CD4-positive, alpha-beta T cell treated with Interleukin-12 subunit alpha and Interleukin-12 subunit beta, for 1 hour (primary cell): ENCODE measurements at regions not wholly inside any gene's neighbourhood (a gene's known extent, or its start where the extent isn't known, plus 50 kb on each side); places are given as distances from the start of the nearest gene placed in this dataset.

Experiments used
- DNase-seq: peaks from one replicate; pipeline ENCODE4 v3.0.0-alpha.2; 2020

DNA sequence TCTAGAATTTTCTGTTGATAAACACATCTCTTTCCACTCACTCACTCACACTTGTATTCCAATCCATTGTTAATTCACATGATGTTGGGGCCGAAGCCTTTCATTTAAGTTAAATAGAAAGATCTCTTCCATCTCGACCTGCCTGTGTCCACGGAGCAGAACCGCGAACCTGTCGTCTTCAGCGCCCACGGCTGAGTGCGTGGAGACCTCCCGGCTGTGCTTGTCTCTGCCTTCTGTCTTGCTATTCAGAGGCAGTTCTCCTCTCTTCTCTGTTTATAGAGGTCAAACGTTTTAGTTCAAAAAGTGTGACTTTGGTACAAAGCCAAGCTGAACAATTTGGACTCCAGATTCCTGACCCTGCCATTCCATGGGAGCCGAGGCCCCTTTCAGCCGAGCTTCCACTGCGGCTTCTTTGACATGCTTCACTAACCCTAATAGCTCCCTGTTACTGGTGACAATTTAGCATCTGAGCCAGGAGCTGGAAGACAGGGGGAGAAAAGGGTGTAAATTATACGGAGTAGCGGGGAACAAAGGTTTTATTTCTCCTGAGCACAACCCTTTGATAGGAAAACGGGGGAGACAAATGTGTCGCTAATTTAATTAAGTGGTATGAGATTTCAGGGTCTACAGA is 314.4 kb upstream of the IRX4 start:
- DNase-seq: no peak

DNA sequence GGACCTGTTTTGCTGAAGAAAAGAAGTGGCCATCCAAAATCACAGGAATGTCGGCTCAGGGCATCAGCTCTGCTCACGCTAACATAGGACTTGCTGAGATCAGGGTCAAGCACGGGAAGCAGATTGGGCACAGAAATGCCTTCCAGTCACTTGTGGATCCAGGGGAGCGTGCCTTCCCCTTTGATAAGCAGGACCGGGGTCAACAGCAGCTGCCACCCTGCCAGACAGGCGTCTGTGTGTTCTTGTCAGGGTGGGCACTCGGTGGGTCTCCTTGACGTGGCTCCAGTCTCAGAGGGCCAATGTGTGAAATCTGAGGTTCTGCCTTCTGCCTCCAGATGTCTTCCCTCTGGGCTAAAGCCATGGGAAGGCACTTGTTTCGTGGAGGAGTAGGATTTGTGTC is 313.7 kb upstream of the IRX4 start:
- no peak for DNase-seq

DNA sequence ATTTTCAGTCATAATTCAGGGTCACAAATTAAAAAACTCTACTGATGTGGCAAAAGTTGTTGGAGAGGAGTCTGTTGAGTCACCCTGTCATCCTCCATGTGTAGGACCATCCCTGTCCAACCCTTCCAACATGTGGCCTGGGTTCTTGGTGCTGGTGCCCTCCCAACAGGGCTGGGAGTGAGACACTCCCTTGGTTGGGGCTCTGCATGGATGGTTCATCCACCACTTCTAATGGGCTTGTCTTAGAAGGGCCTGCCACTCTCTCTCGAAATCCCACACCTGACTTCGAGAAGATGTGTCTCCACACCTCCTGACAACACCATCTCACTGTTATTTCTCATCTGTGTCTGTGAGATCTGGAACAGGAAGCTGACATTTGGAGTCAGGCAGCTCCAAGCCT is 312.2 kb upstream of the IRX4 start:
- no peak for DNase-seq

DNA sequence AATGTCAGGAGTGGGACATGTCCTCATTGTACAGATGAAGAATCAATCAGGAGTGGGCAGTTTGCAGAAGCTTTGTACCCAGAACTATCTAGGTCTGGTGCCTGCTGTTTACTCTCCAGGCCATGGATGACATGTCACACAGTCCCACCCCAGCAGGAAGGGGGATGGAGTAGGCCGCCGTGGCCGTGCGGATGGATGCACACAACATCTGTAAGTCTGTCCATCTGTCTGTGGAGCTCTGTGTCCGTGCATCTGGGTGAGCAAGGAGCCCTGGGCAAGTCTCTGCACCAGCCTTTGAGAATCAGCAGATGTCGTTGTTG is 311.5 kb upstream of the IRX4 start:
- no peak for DNase-seq

DNA sequence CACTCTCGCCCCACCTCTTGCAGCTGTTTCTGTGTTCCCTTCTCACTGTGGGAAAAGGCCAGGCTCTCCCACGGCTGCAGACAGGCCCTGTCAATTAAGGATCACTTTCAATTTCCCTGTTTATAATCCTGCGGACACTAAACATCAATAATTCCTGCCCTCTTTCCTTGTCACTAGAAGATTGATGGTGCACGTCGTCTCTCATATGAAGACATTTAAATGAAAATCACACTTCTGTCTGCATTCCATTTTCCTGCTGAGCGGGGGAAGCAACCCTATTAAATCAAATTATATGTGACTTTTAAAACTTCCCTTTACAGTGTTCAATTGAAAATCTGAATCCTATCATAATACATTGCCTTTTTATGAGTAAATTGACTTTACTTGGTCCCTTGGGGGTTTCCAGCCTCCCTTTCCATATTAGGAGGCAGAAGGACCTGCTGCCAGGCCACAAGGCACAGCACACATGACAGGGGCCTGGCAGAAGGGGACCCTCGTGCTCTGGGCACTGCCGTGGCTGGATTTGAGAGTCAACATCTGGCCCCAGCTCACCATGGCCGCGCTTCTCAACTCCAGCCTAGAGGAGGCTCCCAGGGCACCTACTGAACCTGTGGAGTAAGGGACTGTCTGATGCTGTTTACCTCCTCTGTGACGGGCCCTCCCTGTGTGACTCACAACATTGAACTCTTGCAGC is 311.0 kb upstream of the IRX4 start:
- DNase-seq: no peak

DNA sequence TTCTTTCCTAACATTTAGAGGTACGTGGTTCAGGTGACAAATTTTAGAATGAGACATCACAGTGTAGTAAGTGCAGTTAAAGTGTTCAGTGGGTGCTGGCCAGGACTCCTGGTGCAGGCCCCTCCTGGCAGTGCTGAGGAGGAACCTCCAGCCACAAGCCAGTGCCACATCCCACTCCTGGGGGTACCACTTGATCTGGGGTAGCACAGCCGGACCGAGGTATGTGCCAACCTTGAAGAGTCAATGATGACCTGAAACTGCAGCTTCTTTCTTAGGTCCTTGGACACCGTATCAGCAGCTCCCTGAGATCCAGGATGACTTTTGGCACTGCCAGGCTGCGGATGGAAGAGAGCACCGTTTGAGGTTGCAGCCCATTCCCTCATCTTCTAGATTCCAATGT is 310.4 kb upstream of the IRX4 start:
- no peak for DNase-seq

DNA sequence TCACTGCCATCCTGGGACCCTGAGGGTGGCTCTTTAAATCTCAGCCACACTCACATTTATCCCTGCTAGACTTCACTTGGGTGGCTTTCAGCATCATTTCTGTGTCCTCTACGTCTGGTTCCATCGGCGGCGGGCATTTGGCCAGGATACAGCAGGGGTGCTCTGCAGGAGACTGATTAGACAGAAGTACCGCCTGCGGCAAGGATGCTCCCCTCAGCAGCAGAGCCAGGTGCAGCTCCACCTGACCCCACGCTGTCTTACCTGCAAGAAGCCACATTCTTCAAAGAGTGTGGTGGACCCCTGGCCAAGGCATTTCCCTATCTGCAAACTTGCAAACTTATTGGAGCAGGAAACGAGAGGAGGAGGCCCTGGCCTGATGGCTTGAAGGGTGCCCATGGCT is 309.8 kb upstream of the IRX4 start:
- no peak for DNase-seq

DNA sequence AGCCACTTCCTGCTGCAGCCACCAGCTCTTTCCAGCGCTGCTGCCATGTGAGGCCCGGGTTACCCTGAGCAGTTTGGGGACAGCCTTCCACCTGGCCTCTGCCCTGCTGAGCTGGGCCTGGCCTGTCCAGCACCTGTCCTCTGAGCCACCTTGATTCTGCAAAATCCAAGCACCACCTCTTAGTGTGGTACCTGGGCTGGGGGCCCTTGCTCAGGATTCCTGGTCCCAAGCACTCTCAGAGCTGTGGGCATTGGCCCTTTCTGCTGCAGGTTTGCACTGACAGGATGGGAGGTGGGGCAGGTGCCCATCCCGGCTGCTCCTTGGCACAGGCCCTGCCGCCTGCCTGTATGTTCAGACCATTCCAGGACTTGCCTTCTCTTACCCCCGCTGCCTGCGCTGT is 309.2 kb upstream of the IRX4 start:
- DNase-seq: no peak

DNA sequence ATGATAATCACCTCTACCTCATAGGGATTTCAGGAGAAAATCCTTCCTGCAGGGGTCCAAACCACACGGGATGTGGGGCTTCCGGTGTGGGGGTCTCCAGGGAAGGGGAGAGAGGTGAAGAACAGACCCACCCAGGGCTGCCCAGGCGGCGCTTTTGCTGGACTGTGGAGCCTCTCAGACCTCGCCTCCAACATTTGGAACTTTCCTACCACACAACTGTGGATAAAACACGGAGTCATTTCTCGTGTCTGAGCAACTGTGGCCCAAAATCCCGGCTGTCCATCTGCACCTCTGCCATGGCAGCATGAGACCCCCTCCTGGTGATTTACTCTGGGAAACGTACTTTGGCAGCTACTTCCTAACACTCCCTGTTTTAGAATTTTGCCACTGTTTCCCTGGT is 307.8 kb upstream of the IRX4 start:
- no peak for DNase-seq

DNA sequence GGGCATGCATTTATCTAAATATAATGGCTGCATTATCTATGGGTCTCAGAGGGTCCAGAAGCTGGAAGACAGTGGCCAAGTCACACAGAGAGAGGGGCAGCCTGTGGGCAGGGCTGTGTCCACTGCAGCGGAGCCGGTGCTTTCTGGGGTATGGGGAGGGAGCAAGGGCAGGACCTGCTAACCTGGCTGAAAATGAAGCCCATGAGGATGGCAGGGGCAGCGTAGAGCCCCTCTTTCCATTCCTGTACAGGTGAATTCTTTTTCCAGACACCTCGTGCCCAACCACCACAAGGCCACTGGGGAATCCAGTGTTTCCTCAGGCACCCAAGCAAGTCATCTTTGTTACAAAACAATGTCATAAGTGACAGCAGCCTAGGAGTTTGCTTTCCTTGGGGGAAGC is 305.9 kb upstream of the IRX4 start:
- DNase-seq: no peak

DNA sequence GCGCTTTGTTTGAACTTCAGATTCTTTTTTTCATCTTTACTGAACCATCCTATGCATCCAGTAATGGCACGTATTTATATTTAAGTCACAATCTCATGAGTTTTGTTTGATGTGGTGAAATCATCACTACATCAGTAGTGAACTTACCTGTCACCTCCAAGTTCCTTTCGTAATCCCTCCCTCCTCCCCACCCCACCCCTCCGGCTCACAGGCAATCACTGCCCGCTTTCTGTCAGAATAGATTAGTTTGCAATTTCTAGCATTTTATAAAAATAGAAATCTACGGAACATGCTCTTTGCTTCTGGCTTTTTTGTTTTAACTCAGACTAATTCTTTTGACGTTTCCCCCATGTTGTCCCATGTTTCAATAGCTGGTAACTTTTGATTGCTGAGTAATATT is 305.4 kb upstream of the IRX4 start:
- no peak for DNase-seq

DNA sequence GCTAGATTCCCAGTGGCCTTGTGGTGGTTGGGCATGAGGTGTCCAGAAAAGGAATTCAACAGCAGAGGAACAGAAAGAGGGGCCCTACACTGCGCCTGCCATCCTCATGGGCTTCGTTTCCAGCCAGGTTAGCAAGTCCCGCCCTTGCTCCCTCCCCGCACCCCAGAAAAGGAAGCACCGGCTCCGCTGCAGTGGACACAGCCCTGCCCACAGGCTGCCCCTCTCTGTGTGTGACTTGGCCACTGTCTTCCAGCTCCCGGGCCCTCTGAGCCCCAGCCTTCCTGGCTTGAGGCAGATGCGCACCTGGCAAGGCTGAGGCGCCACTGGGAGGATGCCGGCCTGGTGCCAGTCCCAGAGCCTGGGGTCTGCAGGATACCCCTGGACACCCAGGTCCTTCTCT is 305.0 kb upstream of the IRX4 start:
- DNase-seq: no peak

DNA sequence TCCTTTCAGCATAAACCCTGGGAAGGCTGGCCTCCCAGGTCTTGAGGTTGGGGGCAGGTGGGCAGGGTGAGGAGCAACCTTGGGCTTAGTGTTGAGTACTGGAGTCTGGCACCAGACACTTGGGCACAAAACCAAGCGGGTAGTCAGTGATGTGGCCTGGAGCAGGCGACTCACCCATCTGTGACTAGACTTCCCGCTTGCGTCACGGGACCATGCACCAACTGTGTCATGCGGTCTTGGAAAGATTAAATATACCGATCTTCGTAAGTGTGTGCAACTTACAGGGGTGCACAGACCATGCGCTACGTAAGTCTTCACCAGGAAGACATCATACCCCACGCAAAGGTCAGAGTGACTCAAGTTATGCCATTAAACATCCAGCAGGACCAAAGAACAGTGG is 304.4 kb upstream of the IRX4 start:
- DNase-seq: no peak

DNA sequence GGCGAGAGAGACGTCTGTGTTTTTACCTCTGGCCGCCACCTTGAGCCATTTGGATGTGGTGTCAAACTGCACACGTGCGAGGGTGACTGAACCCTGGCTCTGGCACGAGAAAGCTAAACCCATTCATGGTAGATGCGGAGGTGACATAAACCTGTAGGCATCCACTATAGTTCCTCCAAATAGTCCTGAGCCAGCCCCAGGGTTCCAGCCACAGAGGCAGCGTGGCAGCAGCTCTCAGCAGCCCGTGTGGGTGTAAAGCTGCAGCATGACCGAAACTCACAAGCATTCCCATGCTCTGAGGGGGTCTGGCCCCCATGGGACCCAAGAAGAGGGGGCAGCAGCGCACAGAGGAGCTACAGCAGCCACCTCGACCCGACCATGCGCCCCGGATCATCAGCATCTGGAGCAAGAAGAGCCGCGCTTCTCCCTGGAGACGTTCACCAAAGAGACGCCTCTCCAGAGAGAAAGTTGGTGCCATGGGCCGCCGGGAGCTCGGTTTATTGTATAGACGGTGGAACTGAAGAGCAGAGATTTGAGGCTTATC is 303.8 kb upstream of the IRX4 start:
- DNase-seq: no peak

DNA sequence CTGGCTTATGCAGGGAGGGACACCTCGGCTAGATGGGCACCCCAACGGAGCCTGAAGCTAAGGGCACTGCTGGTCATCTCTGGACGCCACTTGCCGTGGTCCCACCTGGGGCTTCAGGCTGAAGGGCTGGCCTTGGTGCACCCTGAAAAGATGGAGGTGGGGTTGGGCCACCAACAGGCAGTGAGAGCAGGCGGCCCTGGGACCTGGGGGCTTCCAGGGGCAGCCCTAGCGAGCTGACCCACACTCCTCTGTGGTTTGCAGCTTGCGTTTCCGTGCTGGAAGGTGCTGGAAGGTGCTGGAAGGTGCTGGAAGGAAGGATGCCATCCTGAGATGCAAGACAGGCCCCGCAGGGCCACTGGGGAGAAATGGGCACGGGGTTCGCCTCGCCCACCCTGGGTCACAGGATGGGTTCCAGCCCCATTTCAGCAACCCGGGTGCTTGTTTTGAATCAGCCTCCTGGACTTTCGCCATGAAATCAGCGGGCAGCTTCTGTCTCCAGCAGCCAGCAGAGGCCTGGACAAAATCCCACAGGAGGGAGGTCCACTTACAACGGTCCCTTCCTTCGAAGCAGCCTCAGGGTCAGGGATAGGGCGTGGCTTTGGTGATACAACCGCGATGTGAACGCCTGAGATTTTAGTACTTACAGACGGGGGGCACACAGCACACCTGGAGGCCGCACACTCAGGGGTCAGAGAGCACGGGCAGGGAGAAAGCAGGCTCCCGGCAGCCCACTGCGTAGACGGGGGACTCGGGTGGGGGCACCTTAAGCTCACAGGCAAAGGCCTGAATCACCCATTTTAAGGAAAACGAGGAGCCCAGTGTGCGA is 303.1 kb upstream of the IRX4 start:
- DNase-seq: no peak

DNA sequence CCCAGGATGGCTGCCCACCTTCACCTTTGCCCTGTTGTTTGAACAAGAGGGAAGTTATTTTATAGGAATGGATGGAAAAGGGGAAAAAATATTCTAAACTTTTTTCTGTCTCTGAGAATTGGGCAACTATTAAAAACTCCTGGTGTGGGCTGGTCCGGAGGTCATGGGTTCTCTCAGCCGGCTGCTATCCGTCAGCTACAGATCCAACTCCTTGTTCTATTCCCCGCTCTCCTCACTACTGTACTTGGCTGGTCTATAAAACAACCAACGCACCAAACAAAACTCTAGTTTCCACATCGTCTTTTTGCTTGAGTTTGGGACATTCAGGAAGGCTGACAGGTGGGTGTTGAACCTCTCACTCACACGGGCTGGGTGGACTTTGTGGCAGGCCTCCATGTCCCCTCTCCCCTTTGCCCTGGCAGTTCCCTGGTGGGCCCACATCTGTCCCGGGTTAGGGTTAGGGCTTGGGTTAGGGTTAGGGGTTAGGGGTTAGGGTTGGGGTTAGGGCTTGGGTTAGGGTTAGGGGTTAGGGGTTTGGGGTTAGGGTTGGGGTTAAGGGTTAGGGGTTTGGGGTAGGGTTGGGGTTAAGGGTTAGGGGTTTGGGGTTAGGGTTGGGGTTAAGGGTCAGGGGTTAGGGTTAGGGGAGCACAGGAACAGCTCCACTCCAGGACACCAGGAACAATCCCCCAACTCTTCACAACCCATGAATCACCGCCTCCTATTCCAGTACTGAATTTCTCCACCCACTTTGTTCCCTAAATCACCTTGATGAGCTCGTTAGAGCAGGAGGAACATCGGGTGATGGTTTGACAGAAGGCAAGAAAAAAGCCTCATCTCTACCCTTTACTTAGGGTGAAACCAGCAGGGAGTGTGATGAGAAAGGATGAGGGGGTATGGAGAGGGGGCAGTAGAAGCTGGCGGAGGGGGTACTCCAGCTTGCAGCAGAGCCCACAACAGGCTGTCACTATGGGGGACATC is 302.1 kb upstream of the IRX4 start:
- DNase-seq: no peak

DNA sequence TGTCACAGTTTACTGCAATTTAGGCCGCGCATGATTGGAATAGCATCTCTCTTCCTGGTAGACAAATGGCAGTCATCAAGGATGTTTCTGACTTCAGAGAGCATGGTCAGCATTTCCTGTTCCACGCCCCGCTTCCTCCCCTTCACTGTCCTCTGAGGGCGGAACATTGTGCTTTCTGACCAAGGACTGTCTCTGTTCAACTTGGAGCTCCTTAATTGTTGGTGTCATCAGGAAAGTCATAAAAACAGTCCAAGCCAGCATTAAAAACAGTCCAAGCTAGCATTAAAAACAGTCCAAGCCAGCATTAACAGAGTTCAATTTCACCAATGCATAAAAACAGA is 301.3 kb upstream of the IRX4 start:
- no peak for DNase-seq

DNA sequence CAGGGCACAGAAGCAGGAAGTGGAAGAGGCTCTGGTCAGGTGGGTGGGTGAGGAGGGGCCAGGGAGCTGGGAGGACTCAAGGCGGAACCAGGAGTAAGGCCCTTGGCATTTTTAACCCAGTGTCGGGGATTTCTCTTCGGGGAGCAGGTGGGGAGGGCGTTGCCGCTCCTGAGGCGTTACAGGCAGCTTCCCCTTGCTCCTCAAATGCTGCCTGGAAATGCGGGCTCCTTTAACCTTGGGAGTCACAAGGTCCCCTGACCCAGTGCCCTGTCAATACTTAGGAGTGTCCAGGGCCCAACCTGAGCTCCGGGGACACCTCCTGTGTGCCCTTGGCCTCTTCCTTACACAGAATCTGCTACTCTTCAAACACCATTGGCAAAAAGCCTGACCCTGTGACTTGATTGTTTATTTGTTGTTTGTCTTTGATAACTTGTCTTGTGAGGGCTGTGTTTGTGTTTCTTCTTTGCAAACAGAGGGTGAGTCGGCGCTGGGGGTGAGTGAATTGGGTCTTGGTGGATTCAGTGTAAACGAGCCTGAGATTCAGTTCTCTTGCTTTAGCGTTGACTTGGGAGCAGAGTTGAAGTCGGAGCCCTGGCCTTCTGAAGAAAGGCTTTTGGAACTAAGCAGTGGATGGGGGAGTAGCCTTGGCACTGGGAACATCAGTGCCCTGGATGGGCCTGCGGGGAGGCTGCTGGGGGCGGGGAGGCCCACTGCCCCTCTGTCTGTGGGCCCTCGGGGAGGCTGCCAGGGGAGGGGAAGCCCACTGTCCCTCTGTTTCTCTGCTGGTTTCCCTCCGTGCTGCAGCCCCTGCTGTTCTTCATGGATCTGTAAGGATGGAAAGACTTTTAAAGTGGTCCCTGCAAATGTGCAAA is 300.7 kb upstream of the IRX4 start:
- no peak for DNase-seq

DNA sequence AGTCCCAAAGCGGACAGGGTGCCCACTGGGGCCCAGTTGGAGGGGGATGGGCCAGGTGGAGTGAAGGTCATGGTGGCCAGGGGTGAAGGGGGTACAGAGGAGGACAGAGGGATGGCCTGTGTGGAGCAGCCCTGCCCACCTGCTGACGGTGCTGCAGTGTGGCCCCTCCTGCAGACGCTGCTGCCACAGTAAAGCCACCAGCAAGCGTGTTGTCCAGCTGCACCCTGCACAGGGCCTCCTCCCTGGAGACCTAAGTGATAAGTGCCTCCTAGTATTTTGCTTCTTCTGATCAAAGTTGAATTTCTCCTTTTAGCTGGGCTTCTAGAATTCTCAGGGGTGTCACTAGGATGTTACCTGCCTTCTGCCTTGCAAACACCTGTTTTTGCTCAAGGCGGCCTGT is 299.3 kb upstream of the IRX4 start:
- no peak for DNase-seq

DNA sequence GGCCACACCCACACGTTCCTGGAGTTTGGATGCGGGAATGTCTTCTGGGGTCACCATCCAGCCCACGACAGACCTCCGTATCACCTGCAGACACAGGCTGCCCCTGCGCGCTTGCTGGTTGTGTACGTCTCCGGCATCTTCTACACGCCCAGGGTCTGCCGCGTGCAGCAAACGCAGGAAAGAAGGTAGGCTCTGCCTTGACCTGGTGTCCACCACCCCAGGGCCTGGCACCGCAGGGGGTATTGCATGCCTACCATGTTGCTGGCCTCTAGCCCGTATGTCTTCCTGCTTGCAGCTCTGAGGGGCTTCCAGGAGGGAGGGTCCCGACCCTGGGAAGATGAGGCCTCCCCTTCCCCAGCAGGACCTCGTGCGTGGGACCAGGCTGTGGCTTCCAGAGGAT is 298.8 kb upstream of the IRX4 start:
- DNase-seq: no peak

DNA sequence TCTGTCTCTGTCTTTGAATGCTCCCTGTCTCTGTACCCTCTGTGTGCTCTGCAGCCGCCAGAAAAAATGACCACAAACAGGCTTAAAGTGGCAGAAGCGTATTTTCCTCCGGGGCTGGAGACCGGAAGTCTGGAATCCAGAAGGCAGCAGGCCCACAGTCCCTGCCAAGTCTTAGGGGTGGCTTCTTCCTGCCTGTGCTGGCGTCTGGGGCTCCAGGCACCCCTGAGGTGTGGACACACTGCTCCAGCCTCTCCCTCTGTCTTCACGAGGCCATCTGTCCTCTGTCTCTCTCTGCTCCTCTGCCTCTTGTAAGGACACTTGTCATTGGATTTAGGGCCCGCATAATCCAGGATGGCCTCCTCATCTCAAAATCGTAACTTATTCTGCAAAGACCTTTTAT is 298.4 kb upstream of the IRX4 start:
- DNase-seq: no peak

DNA sequence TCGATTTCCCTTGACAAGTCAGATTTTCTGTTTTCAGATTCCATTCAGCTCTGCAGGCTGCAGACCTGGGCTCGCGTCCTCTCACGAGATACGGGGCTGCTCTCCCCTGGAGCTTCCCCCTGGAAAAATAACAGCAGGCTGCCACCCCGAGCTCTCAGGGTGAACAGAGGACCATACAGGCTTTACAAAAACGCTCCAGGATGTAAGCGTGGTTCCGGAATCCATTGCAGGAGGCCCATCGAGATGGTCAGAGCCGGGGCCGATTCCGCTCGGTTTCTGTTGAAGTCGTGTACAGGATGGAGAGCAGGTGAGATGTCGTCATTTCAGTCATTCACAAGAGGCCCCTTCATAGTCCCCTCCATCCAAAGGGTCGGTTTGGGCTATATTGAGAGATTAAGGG is 297.7 kb upstream of the IRX4 start:
- no peak for DNase-seq
